Adrenal gland (tissue), 5 donors: ENCODE measurements at regions not wholly inside any gene's neighbourhood (a gene's known extent, or its start where the extent isn't known, plus 50 kb on each side); places are given as distances from the start of the nearest gene placed in this dataset.

Source experiments
- POLR2A ChIP-seq, 2 donors: fragments of 450-650 bp; IDR thresholded peaks; one replicate each; pipeline ENCODE4 v1.6.1; 2017; ENCODE audit warnings: antibody characterized with exemption in 2 of 2, mild to moderate bottlenecking in 2 of 2, moderate library complexity in 1 of 2
- TF ChIP-seq, protein P1 (sequence below), 6 experiments: fragments of 450-650 bp in 4 of 6; fragments of 200-600 bp in 2 of 6; sonication (generic) in 1 of 6; IDR thresholded peaks; 1 replicate in 5 of 6; 2 replicates in 1 of 6; pipeline versions ENCODE4 v1.5.1 to v1.8.0; 2016 to 2021; ENCODE audit warnings: antibody characterized with exemption in 6 of 6, mild to moderate bottlenecking in 2 of 6, moderate library complexity in 1 of 6
- donor health status: DM: no; HTN: no; CAD: no.

DNA sequence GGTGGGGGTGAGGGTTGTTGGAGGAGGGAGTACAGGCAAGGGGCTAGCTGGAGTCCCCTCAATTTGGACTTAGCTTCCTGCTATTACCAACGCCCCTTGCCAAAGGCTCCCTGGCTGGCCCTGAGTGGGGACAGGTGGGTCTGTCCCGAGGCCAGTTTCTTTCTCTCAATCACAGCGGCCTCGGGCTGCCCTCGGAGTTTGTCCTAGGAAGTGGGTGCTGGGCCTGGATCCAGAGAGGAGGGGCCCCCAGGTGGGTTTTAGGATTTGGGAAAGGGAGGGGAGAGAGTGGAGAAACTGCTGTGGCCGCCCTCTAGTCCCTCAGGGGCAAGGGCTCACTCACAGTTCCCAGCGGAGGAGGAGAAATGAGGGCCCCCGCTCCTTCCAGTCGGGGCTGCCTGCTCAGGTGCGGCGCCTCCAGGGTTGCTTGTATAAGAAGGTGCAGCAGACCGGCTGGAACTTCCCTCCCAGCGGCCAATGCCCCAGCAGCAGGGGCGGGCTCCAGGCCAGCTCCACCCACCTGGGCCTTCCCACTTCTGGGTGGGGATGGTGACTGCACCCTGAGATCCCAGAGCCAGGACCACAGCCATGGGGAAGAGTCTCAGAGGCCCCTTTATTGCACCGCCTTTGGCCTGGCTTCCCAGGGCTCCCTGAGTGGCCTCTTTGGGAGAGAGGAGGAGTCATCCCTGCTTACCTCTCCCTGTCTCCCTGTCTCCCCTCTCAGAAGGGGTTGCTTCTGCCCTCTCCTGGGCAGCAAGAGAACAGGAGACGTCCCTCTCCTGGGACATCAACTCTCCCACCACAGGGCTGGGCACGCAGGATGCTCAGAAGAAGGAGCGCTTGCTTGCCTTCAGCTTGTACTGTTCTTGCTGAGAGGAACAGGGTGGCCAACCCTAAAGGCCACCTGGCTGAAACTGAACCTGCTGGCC, 112.0 kb upstream of the SMURF2 start:
- TF ChIP-seq, protein P1, sequence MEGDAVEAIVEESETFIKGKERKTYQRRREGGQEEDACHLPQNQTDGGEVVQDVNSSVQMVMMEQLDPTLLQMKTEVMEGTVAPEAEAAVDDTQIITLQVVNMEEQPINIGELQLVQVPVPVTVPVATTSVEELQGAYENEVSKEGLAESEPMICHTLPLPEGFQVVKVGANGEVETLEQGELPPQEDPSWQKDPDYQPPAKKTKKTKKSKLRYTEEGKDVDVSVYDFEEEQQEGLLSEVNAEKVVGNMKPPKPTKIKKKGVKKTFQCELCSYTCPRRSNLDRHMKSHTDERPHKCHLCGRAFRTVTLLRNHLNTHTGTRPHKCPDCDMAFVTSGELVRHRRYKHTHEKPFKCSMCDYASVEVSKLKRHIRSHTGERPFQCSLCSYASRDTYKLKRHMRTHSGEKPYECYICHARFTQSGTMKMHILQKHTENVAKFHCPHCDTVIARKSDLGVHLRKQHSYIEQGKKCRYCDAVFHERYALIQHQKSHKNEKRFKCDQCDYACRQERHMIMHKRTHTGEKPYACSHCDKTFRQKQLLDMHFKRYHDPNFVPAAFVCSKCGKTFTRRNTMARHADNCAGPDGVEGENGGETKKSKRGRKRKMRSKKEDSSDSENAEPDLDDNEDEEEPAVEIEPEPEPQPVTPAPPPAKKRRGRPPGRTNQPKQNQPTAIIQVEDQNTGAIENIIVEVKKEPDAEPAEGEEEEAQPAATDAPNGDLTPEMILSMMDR (IDR thresholded peaks at IDR 0.05): peak in 1 of 6 experiments; percentile 11
- no peak for TF ChIP-seq POLR2A (IDR thresholded peaks at IDR 0.05)
